BLaER1 treated with 17β-estradiol and CSF1 and Interleukin-3, amounts not matched to agents 10 nM and 100 nM (cell line): ENCODE measurements at regions not wholly inside any gene's neighbourhood (a gene's known extent, or its start where the extent isn't known, plus 50 kb on each side); places are given as distances from the start of the nearest gene placed in this dataset.

Source experiments
- H3K27ac ChIP-seq, 11 experiments: shearing (Covaris generic); formaldehyde crosslinking; 2 replicates each; pipeline ENCODE4 v1.8.1; 2022
- H3K27me3 ChIP-seq, 11 experiments: shearing (Covaris generic); formaldehyde crosslinking; 2 replicates each; pipeline ENCODE4 v1.8.1; 2022
- H3K36me3 ChIP-seq, 11 experiments: shearing (Covaris generic); formaldehyde crosslinking; 2 replicates each; pipeline ENCODE4 v1.8.1; 2022
- H3K4me1 ChIP-seq, 10 experiments: shearing (Covaris generic); formaldehyde crosslinking; 2 replicates each; pipeline ENCODE4 v1.8.1; 2022
- H3K4me2 ChIP-seq, 11 experiments: shearing (Covaris generic); formaldehyde crosslinking; 2 replicates each; pipeline ENCODE4 v1.8.1; 2022
- H3K4me3 ChIP-seq, 10 experiments: shearing (Covaris generic); formaldehyde crosslinking; 2 replicates each; pipeline ENCODE4 v1.8.1; 2022
- H3K9ac ChIP-seq, 11 experiments: shearing (Covaris generic); formaldehyde crosslinking; 2 replicates each; pipeline ENCODE4 v1.8.1; 2022
- H3K9me3 ChIP-seq, 11 experiments: shearing (Covaris generic); formaldehyde crosslinking; replicated peaks in 1 of 11; 2 replicates each; pipeline ENCODE4 v1.8.1; 2022
- H4K20me1 ChIP-seq, 11 experiments: shearing (Covaris generic); formaldehyde crosslinking; 2 replicates each; pipeline ENCODE4 v1.8.1; 2022
- Cebpa-rat ChIP-seq, 11 experiments: shearing (Covaris generic); IDR thresholded peaks; 2 replicates each; pipeline ENCODE4 v1.8.1; 2022

GRCh38 chr4:11342401-11342800 is 86.3 kb downstream of the HS3ST1 start:
- Histone ChIP-seq H3K27me3 (no peaks in the 10 kb centered on the region), H4K20me1 (no peaks in the 10 kb centered on the region), H3K4me3 (no peak overlapping the region), H3K9ac (no peak overlapping the region), H3K27ac (no peak overlapping the region), H3K36me3 (no peaks in the 10 kb centered on the region), H3K4me1 (peaks cover 14 to 28% (median 19%) of the 10 kb centered on the region in 10 experiments; a peak in 19 of 20 replicates), H3K9me3 (no peaks in the 10 kb centered on the region), H3K4me2 (no peak overlapping the region)
- no peak for TF ChIP-seq Cebpa-rat (IDR thresholded peaks at IDR 0.05)

- Histone ChIP-seq H3K9ac (no peak overlapping the region), H3K4me2 (peak overlapping the region in 1 of 11 experiments; percentile 21; a peak in 2 of 22 replicates), H3K4me1 (peaks cover 14 to 34% (median 19%) of the 10 kb centered on the region in 10 experiments; a peak in 19 of 20 replicates), H3K4me3 (no peak overlapping the region), H4K20me1 (no peaks in the 10 kb centered on the region), H3K9me3 (no peaks in the 10 kb centered on the region), H3K27ac (no peak overlapping the region), H3K27me3 (no peaks in the 10 kb centered on the region), H3K36me3 (no peaks in the 10 kb centered on the region)
- TF ChIP-seq Cebpa-rat (IDR thresholded peaks at IDR 0.05): no peak
Measured at GRCh38 chr4:11341337-11342043, 87.2 kb downstream of the HS3ST1 start.

- Histone ChIP-seq H3K27ac (peak overlapping the region in 8 of 11 experiments; percentile 18 to 74 (median 64); a peak in 15 of 22 replicates), H4K20me1 (no peaks in the 10 kb centered on the region), H3K9me3 (no peaks in the 10 kb centered on the region), H3K4me1 (peaks cover 14 to 34% (median 19%) of the 10 kb centered on the region in 10 experiments; a peak in 19 of 20 replicates), H3K27me3 (no peaks in the 10 kb centered on the region), H3K4me2 (peak overlapping the region; percentile 24 to 77 (median 62)), H3K9ac (peak overlapping the region in 3 of 11 experiments; percentile 14 to 40 (median 15); a peak in 3 of 22 replicates), H3K4me3 (no peak overlapping the region), H3K36me3 (no peaks in the 10 kb centered on the region)
- TF ChIP-seq Cebpa-rat (IDR thresholded peaks at IDR 0.05): no peak
Measured at GRCh38 chr4:11338956-11339782, 89.5 kb downstream of the HS3ST1 start.

GRCh38 chr4:11337287-11337686 is 91.4 kb downstream of the HS3ST1 start:
- Histone ChIP-seq H3K27me3 (no peaks in the 10 kb centered on the region), H3K36me3 (no peaks in the 10 kb centered on the region), H3K27ac (peak overlapping the region in 2 of 11 experiments; percentile 17 to 21; a peak in 3 of 22 replicates), H3K9ac (no peak overlapping the region), H3K9me3 (no peaks in the 10 kb centered on the region), H4K20me1 (no peaks in the 10 kb centered on the region), H3K4me2 (peak overlapping the region in 2 of 11 experiments; percentile 13 to 70; a peak in 3 of 22 replicates), H3K4me1 (peaks cover 14 to 34% (median 19%) of the 10 kb centered on the region in 10 experiments; a peak in 19 of 20 replicates), H3K4me3 (no peak overlapping the region)
- no peak for TF ChIP-seq Cebpa-rat (IDR thresholded peaks at IDR 0.05)

- H3K27me3 ChIP-seq: no peaks in the 10 kb centered on the region
- no peaks in the 10 kb centered on the region for H4K20me1 ChIP-seq
- no peak overlapping the region for H3K4me3 ChIP-seq
- H3K27ac ChIP-seq: no peak overlapping the region
- peaks cover 14 to 34% (median 18%) of the 10 kb centered on the region in 10 experiments; a peak in 19 of 20 replicates for H3K4me1 ChIP-seq
- no peak overlapping the region for H3K4me2 ChIP-seq
- H3K9me3 ChIP-seq: no peaks in the 10 kb centered on the region
- no peak overlapping the region for H3K9ac ChIP-seq
- H3K36me3 ChIP-seq: no peaks in the 10 kb centered on the region
- TF ChIP-seq Cebpa-rat (IDR thresholded peaks at IDR 0.05): no peak
Measured at GRCh38 chr4:11336435-11336834, 92.3 kb downstream of the HS3ST1 start.

GRCh38 chr4:11334887-11335286 is 93.8 kb downstream of the HS3ST1 start:
- no peak overlapping the region for H3K27ac ChIP-seq
- no peaks in the 10 kb centered on the region for H3K27me3 ChIP-seq
- no peak for TF ChIP-seq Cebpa-rat (IDR thresholded peaks at IDR 0.05)
- H3K4me2 ChIP-seq: no peak overlapping the region
- no peaks in the 10 kb centered on the region for H3K36me3 ChIP-seq
- no peaks in the 10 kb centered on the region for H3K9me3 ChIP-seq
- peaks cover 11 to 27% (median 13%) of the 10 kb centered on the region in 10 experiments; a peak in 19 of 20 replicates for H3K4me1 ChIP-seq
- H3K4me3 ChIP-seq: no peak overlapping the region
- H4K20me1 ChIP-seq: no peaks in the 10 kb centered on the region
- H3K9ac ChIP-seq: no peak overlapping the region

- H3K4me3 ChIP-seq: no peak overlapping the region
- no peaks in the 10 kb centered on the region for H4K20me1 ChIP-seq
- H3K27ac ChIP-seq: no peak overlapping the region
- no peak overlapping the region for H3K9ac ChIP-seq
- no peaks in the 10 kb centered on the region for H3K36me3 ChIP-seq
- TF ChIP-seq Cebpa-rat (IDR thresholded peaks at IDR 0.05): no peak
- no peaks in the 10 kb centered on the region for H3K27me3 ChIP-seq
- peaks cover 0 to 7% (median 0%) of the 10 kb centered on the region in 10 experiments; a peak in 3 of 20 replicates for H3K4me1 ChIP-seq
- H3K4me2 ChIP-seq: no peak overlapping the region
- H3K9me3 ChIP-seq: peaks cover 10 to 18% (median 17%) of the 10 kb centered on the region in 11 experiments
Measured at GRCh38 chr4:11328401-11328800, 100.3 kb downstream of the HS3ST1 start.

- Histone ChIP-seq H3K4me2 (peak overlapping the region in 2 of 11 experiments; percentile 28 to 41; a peak in 4 of 22 replicates), H3K9me3 (peaks cover 22 to 36% (median 31%) of the 10 kb centered on the region in 11 experiments), H3K36me3 (no peaks in the 10 kb centered on the region), H3K27me3 (no peaks in the 10 kb centered on the region), H4K20me1 (no peaks in the 10 kb centered on the region), H3K9ac (no peak overlapping the region), H3K27ac (no peak overlapping the region), H3K4me1 (peaks cover 0 to 7% (median 0%) of the 10 kb centered on the region in 10 experiments; a peak in 3 of 20 replicates), H3K4me3 (no peak overlapping the region)
- no peak for TF ChIP-seq Cebpa-rat (IDR thresholded peaks at IDR 0.05)
Measured at GRCh38 chr4:11326021-11326420, 102.7 kb downstream of the HS3ST1 start.

GRCh38 chr4:11323771-11324170 is 104.9 kb downstream of the HS3ST1 start:
- Histone ChIP-seq H3K36me3 (no peaks in the 10 kb centered on the region), H3K4me1 (peaks cover 0 to 7% (median 0%) of the 10 kb centered on the region in 10 experiments; a peak in 3 of 20 replicates), H3K27ac (no peak overlapping the region), H3K27me3 (no peaks in the 10 kb centered on the region), H3K4me3 (no peak overlapping the region), H4K20me1 (no peaks in the 10 kb centered on the region), H3K4me2 (no peak overlapping the region), H3K9ac (no peak overlapping the region), H3K9me3 (peaks cover 22 to 36% (median 31%) of the 10 kb centered on the region in 11 experiments)
- no peak for TF ChIP-seq Cebpa-rat (IDR thresholded peaks at IDR 0.05)
